ENCODE measurements at regions not wholly inside any gene's neighbourhood (a gene's known extent, or its start where the extent isn't known, plus 50 kb on each side); places are given as distances from the start of the nearest gene placed in this dataset.
"Not testable (repeated sequence)": the region's sequence is repeated elsewhere in the genome, so short reads cannot be mapped to it uniquely, and the experiment has no call there.

DNA sequence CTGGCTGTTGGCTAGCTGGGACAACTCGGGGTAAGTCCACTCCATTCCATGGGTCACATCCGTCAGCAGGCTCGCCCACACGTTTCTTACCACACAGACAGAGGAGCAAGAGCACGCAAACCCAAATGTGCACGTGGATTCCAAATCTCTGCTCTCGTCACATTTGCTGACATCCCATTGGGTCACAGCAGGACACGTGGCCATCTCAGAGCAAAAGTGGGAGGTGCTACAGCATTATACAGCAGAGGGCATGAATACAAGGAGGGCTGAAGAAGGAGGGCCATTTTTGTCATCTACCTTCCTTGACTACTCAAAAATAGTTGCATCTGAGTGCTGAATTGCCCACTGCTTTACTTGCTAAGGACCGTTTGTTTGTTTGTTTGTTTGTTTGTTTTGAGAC lies 84.7 kb downstream of the RBBP6 start:
- DNase-seq: no peak

DNA sequence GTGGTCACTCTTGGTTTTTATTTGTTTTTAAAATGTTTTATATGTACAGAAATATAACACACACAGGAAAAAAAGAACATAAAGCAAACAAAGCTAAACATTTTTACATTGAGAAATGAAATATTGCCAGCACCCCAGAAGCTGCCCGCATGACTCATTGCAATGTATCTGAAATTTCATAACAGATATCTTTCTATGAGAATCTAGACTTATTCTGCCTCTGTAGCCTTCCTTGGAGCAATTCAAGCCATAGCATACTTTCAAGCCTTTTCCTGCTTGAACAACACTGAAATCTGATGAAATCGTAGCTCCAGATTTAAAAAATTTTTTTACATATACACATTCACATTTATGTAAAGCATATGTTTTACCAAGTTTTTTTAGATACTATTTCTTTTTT lies 86.9 kb downstream of the RBBP6 start:
- DNase-seq: no peak

DNA sequence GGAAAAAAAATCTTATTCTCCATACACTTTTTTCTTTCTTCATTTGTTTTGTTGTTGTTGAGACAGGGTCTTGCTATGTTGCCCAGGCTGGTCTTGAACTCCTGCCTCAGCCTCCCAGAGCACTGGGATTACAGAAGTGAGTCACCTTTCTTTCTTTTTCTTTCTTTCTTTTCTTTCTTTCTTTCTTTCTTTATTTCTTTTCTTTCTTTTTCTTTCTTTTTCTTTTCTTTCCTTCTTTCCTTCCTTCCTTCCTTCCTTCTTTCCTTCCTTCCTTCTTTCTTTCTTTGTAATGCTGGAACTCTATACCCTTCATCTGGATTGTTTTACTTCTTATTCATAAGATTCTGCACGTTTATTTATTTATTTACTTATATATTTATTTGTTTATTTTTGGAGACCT lies 94.5 kb upstream of the TNRC6A start:
- no peak for DNase-seq

DNA sequence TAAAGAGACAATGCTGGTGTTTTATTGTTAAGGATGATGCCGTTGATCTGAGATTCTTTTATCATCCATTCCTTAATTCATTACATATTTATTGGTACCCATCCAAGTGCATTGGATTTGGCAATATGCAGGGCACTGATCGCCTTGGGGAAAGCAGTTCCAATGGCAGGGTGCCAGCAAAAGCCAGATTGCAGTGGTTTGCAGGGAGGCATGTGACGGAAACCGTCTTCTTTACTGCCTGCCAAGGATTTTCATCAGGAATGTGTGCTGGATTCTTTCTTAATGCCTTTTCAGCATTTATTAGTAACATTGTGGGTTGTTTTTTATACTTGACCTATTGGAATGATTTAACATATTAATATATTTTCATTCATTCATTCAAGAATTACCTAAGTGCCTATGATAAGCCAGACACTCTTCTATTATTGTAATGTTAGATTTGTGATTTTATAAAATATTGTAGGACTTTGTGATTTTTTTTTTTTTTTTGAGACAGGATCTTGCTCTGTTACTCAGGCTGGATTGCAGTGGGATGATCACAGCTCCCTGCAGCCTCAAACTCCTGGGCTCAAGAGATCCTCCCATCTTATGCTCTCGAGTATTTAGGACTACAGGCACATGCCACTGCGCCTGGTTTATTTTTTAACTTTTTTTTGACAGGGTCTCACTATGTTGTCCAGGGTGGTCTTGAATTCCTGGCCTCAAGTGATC lies 93.4 kb upstream of the TNRC6A start:
- no peak for DNase-seq

DNA sequence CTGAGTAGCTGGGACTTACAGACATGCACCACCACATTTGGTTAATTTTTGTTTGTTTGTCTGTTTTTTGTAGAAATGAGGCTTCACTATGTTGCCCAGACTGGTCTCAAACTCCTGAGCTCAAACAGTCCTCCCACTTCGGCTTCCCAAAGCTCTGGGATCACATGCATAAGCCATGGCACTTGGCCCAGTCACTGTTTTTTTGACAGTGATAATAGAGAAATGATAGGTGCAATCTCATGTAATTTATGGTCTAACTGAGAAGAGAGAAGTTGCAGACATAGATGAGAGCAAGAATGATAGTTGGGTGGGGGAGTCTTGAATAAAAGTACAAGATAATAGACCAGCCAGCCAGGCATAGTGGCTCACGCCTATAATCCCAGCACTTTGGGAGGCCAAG lies 89.7 kb upstream of the TNRC6A start:
- DNase-seq: no peak

DNA sequence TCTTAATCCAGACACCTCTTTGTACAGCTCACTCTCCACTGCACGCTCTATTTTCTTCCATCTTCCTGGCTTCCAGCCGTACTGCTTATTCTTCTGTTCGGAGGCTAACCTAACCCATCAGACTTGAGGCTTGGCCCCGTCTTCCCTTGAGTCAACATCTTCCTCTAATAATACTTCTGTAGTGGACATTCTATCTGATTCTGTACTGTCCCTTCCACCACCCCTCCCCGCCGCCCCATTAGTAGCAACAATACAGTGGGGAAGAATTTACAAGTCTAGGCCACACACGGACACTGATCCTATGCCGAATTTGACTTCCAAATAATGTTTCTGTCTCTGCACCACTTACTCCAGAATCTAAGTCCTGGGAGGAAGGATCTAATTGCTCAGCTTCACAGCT lies 86.0 kb upstream of the TNRC6A start:
- no peak for DNase-seq

DNA sequence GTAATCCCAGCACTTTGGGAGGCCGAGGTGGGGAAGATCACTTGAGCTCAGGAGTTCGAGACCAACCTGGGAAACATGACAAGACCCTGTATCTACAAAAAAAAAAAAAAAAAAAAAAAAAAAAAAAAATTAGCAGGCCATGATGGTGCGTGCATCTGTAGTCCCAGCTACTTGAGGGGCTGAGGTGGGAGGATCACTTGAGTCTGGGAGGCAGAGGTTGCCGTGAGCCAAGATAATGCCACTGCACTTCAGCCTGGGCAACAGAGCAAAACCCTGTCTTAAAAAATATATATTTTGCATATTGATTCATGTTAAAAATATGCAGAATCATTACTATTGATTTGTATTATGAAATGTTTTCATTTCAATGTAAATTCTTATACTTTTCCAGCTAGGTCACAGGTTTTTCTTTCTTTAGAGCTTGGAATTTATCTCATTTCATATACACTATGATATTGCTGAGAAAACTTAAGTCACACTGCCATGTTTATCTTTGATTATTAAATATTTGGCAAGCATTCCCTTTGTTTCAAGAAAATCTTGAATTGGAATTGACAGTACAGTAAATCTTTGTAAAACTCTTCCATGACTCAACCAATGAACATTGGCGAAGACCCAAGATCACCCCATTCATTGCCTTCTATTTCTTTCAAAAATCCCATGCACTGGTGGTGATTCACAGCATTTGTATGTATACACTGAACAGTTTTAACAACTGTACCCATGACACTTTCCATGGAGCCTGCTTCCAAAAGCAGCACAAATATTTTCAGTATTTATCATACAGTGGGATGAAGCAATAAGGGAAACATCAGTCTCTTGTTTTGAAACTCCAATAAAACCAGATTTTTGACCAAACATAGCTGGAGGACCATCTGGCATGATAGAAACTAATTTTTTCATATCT lies 83.5 kb upstream of the TNRC6A start:
- DNase-seq: no peak

DNA sequence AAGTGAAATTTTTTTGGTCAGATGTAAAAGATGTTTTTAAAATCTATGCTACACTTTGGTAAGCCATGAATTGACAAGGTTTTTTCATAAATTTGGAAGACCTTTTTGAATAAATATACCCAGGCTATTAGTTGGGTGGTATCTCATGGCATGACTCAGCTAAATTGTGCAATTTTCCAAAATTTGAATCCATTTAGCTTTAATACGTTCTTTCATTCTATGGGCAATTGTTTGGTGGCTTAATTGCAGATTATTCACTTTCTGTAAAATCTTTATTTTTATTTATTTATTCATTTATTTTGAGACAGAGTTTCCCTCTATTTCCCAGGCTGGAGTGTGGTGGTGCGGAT lies 82.8 kb upstream of the TNRC6A start:
- DNase-seq: no peak

DNA sequence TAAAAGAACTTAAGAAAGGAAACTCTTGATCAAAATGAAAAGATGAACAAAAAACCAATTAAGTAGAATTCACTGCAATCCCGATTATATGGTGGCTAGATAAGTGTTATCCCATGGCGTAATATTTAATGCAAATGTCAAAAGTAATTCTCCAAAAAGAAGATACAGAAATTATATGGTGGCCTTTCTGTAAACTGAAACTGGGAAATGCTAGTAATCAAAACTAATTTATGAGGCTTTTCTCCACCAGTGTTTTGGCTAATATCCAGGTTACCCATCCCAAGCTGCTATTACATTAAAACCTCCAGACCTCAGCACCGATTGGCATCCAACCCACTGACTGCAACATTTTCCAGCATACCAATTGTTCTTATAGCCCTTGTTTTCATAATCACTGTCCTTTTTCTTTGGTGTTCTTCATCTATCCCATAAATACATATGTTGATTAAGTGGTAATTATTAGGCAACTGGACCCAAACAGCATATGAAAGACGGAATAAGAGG lies 77.2 kb upstream of the TNRC6A start:
- DNase-seq: no peak

DNA sequence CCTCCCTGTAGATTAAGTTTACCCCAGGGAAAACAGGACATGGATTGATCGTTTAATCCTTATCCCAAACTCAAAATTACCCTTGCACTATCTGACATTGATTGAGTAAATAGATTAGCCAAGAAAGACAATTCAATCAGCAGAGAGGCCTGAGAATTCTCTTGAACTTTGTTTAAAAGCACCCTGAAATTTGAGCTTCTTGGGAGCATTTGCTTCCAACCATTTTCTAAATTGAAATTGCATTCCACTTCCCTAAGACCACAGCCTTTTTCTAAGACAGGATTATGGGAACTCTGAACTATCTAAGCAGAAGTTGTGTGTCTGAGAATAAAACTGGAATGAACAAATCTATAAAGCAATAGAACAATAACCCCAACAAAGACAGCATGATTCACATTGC lies 76.6 kb upstream of the TNRC6A start:
- DNase-seq: no peak

DNA sequence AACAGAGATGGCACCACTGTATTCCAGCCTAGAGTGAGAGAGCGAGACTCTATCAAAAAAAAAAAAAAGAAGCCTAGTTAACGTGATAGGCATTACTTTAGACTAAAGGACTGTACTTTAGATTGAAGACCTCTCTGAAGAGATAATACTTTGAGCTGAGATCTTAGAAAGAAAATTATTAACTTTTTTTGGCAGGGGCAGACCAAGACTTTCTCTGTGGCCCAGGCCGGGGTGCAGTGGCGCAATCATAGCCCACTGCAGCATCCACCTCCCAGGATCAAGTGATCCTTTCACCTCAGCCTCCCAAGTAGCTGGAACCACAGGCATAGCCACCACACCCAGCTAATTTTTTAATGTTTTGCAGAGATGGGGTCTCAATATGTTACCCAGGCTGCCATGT lies 75.7 kb upstream of the TNRC6A start:
- no peak for DNase-seq

DNA sequence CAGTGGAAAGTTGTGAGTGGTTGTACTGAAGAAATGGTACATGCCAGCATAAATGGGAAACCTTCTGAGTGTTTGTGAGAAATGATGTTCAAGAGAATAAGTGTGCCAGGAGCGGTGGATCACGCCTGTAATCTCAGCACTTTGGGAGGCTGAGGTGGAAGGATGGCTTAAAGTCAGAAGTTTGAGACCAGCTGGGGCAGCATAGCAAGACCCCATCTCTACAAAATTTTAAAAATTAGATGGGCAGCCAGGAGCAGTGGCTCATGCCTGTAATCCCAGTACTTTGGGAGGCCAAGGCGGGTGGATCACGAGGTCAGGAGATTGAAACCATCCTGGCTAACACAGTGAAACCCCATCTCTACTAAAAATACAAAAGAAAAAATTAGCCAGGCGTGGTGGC lies 63.5 kb upstream of the TNRC6A start:
- DNase-seq: not testable (repeated sequence)

DNA sequence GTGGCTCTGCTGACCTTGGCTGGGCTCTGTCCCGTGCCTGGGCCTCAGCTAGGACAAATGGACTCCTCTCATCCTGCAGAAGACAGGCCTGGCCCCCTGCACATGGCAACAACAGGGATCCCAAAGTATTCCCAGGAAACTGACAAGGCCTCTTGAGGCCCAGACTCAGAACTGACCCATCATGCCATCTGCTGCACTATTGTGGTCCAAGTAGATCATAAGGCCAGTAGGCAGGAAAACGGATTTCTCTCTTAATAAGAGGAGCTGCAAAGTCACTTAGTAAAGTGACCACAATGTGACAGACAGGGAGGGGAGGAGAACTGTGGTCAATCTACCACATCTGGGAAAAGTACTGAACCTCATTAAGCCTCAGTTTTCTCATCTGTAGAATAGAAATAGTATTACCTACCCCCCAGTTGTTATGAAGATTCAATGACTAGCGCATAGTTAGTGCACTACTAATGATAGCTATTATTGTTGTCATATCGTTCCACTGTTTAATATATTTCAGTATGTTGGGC lies 62.1 kb upstream of the TNRC6A start:
- DNase-seq: no peak

DNA sequence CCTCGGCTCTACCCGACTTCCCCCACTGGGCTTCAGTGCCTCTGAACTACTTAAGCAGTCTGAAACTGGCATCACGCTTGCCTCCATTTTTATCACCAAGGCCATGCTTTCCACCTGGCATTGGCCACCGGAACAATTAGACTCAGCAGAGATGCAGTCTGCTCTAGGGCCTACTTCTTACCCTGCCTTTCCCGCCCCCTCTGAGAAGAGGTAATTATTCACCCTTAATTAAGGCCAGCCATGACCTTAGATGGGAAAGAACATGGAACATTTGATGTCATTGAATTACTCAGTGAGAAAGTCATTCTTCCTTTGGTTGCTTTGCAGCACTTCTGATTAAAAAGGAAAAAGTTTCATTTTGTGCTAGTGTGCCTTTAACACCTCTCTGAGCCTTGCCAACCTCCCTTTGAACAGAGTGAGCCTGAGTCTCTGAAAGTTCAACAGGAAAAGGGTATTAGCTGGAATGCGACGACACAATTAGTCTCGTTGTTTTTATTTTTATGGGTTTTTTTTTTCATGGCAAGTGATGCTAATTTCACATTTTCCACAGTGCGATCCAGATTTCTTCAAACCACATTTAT lies 60.9 kb upstream of the TNRC6A start:
- DNase-seq: no peak

DNA sequence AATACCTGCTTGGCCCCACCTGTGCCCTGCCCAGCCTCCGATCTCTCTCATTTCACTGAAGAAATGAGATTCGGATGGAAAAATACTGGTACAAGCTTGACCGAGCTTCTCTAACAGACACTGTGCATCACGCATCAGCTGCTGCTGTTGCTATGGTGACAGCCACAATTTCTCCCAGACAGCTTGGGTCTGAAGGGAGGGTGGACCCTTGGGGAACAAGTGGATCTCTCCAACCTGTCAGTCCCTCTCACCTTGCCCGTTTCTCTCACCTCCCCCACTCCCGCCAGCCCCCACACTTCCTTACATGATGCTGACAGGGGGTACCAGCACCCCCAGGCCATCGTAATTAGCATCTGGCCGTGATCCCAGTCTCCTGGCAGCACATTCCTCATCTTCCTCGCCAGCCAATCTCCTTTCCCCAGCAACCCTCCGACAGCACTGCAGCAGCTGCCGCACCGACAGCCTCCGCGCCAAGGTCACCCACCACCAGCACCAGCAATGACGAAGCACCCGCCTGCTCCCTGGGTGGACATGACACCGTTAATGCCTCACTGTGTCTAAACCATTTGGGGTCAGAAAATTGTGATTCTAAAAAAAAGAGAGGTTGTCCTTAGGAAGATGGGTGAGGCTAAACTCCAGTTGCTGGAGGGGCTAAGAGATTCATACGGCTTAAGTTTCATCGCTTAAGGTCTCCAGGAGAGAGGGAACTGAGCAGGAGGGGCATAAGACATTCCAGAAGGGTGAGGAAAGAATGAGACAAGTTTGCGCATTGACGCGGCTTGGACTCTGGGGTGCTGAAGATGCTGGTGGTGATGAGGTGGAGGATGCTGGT lies 58.6 kb upstream of the TNRC6A start:
- DNase-seq: peak; percentile 42

DNA sequence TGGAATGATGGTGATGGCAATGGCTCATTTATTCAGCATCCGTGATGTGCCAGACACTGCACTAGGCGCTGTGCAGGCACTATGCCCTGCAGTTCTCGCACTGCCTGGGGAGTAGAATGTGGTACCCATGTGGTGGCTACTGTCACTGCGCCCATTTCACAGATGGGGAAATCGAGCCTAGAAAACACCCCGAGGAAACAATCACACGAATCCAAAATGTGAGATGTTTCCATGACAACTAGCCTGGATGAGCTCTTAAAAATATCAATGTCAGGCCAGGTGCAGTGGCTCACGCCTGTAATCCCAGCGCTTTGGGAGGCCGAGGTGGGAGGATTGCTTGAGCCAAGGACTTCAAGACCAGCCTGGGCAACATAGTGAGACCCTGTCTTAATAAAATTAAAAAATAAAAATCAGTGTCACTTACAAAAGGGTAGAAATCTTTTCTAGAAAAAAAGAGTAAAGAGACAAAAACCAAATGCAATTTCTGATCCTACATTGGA lies 57.9 kb upstream of the TNRC6A start:
- no peak for DNase-seq

DNA sequence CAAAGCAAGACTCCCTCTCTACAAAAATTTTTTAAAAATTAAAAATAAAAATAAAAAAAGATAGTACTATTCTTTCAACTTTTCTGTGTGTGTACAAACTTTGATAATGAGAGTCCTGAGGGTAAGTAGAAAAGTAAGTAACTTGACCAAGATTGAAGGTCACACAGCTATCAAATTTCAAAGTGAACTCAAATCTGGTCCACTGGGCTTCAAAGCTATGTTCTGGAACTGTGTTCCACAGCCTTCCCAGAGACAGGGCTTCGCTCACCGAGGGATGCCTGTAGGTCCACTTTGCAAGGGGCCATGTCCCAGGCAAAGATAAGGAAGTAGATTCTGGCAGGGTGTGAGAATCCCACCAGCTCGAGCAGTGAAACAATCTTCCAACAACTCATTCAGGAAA lies 56.3 kb upstream of the TNRC6A start:
- DNase-seq: no peak

DNA sequence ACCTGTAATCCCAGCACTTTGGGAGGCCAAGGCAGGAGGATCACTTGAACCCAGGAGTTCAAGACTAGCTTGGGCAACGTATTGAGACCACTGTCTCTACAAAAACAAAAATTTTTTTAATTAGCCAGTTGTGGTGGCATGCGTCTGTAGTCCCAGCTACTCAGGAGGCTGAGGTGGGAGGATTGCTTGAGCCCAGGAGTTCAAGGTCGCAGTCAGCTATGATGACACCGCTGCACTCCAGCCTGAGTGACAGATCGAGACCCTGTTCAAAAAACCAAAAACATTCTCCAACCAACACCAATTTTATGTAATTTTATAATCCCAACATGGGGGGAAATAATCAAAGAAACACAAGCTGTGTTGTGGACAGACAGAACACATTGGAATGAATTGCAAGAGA lies 54.6 kb upstream of the TNRC6A start:
- no peak for DNase-seq

DNA sequence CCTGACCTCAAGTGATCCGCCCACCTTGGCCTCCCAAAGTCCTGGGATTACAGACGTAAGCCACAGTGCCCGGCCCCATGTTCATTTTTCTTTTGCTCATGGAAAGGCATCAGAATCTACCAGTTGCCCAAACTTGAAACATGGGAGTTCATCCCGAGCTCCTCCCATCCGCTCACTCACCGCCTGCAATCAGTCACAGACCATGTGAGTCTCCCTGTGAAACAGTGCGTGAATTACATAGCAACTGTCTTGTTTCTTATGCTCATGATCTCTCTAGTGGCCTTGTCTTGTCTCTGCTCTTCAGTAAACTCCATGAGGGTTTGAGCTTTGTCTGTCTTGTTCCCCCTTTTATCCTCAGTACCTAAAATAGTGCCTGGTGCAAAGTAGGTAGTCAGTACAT lies 52.1 kb upstream of the TNRC6A start:
- DNase-seq: no peak
